Natural killer cell (primary cell): ENCODE measurements at regions not wholly inside any gene's neighbourhood (a gene's known extent, or its start where the extent isn't known, plus 50 kb on each side); places are given as distances from the start of the nearest gene placed in this dataset.

ENCODE experiments used
- ATAC-seq, 3 donors: fragments of 150-1000 bp in 2 of 3; fragments of 200-7000 bp in 1 of 3; cut with Tn5 transposase; 1 replicate in 1 of 3; 2 replicates in 2 of 3; pipeline ENCODE4 v1.10.0; 2021; ENCODE audit warnings: mild to moderate bottlenecking in 2 of 3, moderate library complexity in 2 of 3
- DNase-seq, 2 donors: peaks; one replicate each; pipeline versions ENCODE4 v3.0.0 to v3.0.0-alpha.2; 2013 to 2021; ENCODE audit warnings: mixed read lengths in 1 of 2
- H3K27ac ChIP-seq: one replicate; pipeline ENCODE4 v1.5.1; 2013; ENCODE audit warnings: mild to moderate bottlenecking, low read length
- H3K27me3 ChIP-seq: one replicate; pipeline ENCODE4 v1.6.1; 2013; ENCODE audit warnings: low read length; ENCODE audit not compliant: control insufficient read depth, insufficient read depth
- H3K36me3 ChIP-seq: one replicate; pipeline ENCODE4 v1.6.1; 2013; ENCODE audit warnings: low read length; ENCODE audit not compliant: control insufficient read depth, insufficient read depth
- H3K4me1 ChIP-seq: one replicate; pipeline ENCODE4 v1.6.1; 2013; ENCODE audit warnings: low read length; ENCODE audit not compliant: control insufficient read depth, insufficient read depth
- H3K4me3 ChIP-seq: one replicate; pipeline ENCODE4 v1.5.1; 2013; ENCODE audit warnings: low read length
- H3K9me3 ChIP-seq: one replicate; pipeline ENCODE4 v1.6.1; 2013; ENCODE audit warnings: low read length; ENCODE audit not compliant: control insufficient read depth, insufficient read depth
- H3K27ac Mint-ChIP-seq, 2 donors: one replicate each; pipeline ENCODE4 v1.8.0; 2022; ENCODE audit warnings: mild to moderate bottlenecking in 2 of 2, mixed read lengths in 2 of 2, moderate library complexity in 1 of 2
- H3K27me3 Mint-ChIP-seq, 2 donors: one replicate each; pipeline ENCODE4 v1.8.0; 2022; ENCODE audit warnings: low read depth in 2 of 2, mixed read lengths in 2 of 2
- H3K36me3 Mint-ChIP-seq: one replicate; pipeline ENCODE4 v1.8.0; 2022; ENCODE audit warnings: mixed read lengths
- H3K4me1 Mint-ChIP-seq, 2 donors: one replicate each; pipeline ENCODE4 v1.8.0; 2022; ENCODE audit warnings: mixed read lengths in 2 of 2
- H3K4me3 Mint-ChIP-seq: one replicate; pipeline ENCODE4 v1.8.0; 2022; ENCODE audit warnings: mild to moderate bottlenecking, moderate library complexity, mixed read lengths
- H3K9me3 Mint-ChIP-seq, 2 donors: one replicate each; pipeline ENCODE4 v1.8.0; 2022; ENCODE audit warnings: mixed read lengths in 2 of 2
- WGBS: methylation state at CpG from one replicate; pipeline ENCODE4 v1.1.7; 2013; ENCODE audit warnings: missing lambda C conversion rate; ENCODE audit not compliant: insufficient coverage; 5-methylcytosine and 5-hydroxymethylcytosine counted together
- intact Hi-C: fragments of 100-400 bp; cut with micrococcal nuclease; formaldehyde crosslinking; loops from one replicate; pipeline ENCODE4 v1.14.2; 2022
- TF ChIP-seq, protein P1 (sequence below): fragments of 200-600 bp; IDR thresholded peaks from one replicate; pipeline ENCODE4 v1.8.0; 2022; ENCODE audit warnings: antibody characterized with exemption

- H3K27ac ChIP-seq, result no peak overlapping the region
- Mint-ChIP-seq H3K4me1 (peaks cover 17 to 26% of the 10 kb centered on the region in 2 donors), H3K36me3 (no peaks in the 10 kb centered on the region), H3K9me3 (peaks cover 0 to 3% of the 10 kb centered on the region in 2 donors), H3K27me3 (no peaks in the 10 kb centered on the region), H3K27ac (no peak overlapping the region), H3K4me3 (no peak overlapping the region)
- no peaks in the 10 kb centered on the region for H3K4me1 ChIP-seq
- no peaks in the 10 kb centered on the region for H3K27me3 ChIP-seq
- H3K4me3 ChIP-seq, result no peak overlapping the region
- TF ChIP-seq, protein P1, sequence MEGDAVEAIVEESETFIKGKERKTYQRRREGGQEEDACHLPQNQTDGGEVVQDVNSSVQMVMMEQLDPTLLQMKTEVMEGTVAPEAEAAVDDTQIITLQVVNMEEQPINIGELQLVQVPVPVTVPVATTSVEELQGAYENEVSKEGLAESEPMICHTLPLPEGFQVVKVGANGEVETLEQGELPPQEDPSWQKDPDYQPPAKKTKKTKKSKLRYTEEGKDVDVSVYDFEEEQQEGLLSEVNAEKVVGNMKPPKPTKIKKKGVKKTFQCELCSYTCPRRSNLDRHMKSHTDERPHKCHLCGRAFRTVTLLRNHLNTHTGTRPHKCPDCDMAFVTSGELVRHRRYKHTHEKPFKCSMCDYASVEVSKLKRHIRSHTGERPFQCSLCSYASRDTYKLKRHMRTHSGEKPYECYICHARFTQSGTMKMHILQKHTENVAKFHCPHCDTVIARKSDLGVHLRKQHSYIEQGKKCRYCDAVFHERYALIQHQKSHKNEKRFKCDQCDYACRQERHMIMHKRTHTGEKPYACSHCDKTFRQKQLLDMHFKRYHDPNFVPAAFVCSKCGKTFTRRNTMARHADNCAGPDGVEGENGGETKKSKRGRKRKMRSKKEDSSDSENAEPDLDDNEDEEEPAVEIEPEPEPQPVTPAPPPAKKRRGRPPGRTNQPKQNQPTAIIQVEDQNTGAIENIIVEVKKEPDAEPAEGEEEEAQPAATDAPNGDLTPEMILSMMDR, result no peak
- peaks cover 3% of the 10 kb centered on the region for H3K9me3 ChIP-seq
- intact Hi-C loops, result no loop called here
- DNase-seq (no peak), ATAC-seq (no peak)
- 92% methylated on average over 4 of the region's 4 CpGs for WGBS
- no peaks in the 10 kb centered on the region for H3K36me3 ChIP-seq
Observed at GRCh38 chr10:78188446-78188845, 154.8 kb downstream of the RPS24 start.

DNA sequence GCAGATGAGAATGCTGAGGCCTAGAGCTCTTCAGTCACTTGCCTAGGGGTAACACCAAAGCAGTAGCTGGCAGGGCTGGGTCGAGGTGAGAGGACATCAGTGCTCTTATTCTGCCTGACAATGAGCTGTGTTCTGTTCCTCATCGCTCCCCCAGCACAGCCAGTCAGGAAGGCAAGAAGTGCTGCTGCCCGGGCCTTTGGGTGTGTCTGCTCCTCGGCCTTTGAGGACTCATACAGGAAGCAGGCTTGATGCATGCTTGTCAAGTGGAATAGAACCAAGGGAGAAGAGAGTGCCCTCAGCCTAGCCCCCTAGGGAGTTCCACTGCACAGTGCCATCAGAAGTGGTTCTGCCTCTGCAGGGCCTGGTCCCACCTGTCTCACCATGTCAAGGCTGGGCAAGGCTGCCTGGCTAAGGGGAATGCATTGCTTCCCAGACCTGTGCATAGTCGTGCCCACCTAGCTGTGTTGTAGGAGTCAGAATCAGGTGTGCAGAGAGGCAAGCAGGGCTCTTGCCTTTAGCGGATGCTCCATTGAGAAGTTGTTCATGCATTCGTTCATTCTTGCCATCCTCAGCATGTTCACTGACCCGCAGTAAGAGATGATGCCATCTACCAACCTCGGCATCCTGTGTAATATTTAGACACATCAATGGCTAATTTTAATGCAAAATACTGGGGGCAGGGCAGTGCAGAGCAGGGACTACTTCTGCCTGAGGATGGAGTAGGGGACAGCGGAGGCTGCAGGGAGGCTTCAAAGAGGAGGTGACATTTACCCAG lies 156.6 kb downstream of the RPS24 start:
- peaks cover 4% of the 10 kb centered on the region for H3K9me3 ChIP-seq
- peak in 1 of 3 donors; percentile 19 for ATAC-seq
- 76% methylated on average over 10 of the region's 10 CpGs for WGBS
- H3K27me3 Mint-ChIP-seq, result no peaks in the 10 kb centered on the region
- no peak overlapping the region for H3K27ac ChIP-seq
- H3K27ac Mint-ChIP-seq, result no peak overlapping the region
- H3K9me3 Mint-ChIP-seq, result peaks cover 0 to 3% of the 10 kb centered on the region in 2 donors
- no peaks in the 10 kb centered on the region for H3K27me3 ChIP-seq
- TF ChIP-seq, protein P1, result no peak
- no peaks in the 10 kb centered on the region for H3K36me3 Mint-ChIP-seq
- intact Hi-C loops, result no loop called here
- no peaks in the 10 kb centered on the region for H3K36me3 ChIP-seq
- DNase-seq, result no peak
- H3K4me1 ChIP-seq, result no peaks in the 10 kb centered on the region
- no peak overlapping the region for H3K4me3 ChIP-seq
- no peak overlapping the region for H3K4me3 Mint-ChIP-seq
- peaks cover 8 to 13% of the 10 kb centered on the region in 2 donors for H3K4me1 Mint-ChIP-seq

GRCh38 chr10:78191301-78191700 lies 157.6 kb downstream of the RPS24 start:
- Histone ChIP-seq H3K27ac (no peak overlapping the region), H3K4me3 (no peak overlapping the region), H3K9me3 (peaks cover 4% of the 10 kb centered on the region), H3K27me3 (no peaks in the 10 kb centered on the region), H3K4me1 (no peaks in the 10 kb centered on the region), H3K36me3 (no peaks in the 10 kb centered on the region)
- H3K36me3 Mint-ChIP-seq, result no peaks in the 10 kb centered on the region
- WGBS, result 100% methylated on average over 3 of the region's 3 CpGs
- peaks cover 8 to 13% of the 10 kb centered on the region in 2 donors for H3K4me1 Mint-ChIP-seq
- H3K27me3 Mint-ChIP-seq, result no peaks in the 10 kb centered on the region
- H3K9me3 Mint-ChIP-seq, result peaks cover 0 to 3% of the 10 kb centered on the region in 2 donors
- no peak overlapping the region for H3K4me3 Mint-ChIP-seq
- no peak for DNase-seq
- ATAC-seq, result no peak
- H3K27ac Mint-ChIP-seq, result no peak overlapping the region
- intact Hi-C loops, result no loop called here
- TF ChIP-seq, protein P1, result no peak

- H3K27me3 Mint-ChIP-seq, result no peaks in the 10 kb centered on the region
- intact Hi-C loops, result no loop called here
- peaks cover 8 to 13% of the 10 kb centered on the region in 2 donors for H3K4me1 Mint-ChIP-seq
- peaks cover 4% of the 10 kb centered on the region for H3K9me3 ChIP-seq
- H3K27ac Mint-ChIP-seq, result no peak overlapping the region
- H3K4me1 ChIP-seq, result no peaks in the 10 kb centered on the region
- H3K4me3 ChIP-seq, result no peak overlapping the region
- H3K4me3 Mint-ChIP-seq, result no peak overlapping the region
- DNase-seq, result no peak
- WGBS, result 80% methylated on average over 1 of the region's 1 CpG
- H3K36me3 ChIP-seq, result no peaks in the 10 kb centered on the region
- TF ChIP-seq, protein P1, result no peak
- no peaks in the 10 kb centered on the region for H3K36me3 Mint-ChIP-seq
- no peaks in the 10 kb centered on the region for H3K27me3 ChIP-seq
- ATAC-seq, result no peak
- H3K27ac ChIP-seq, result no peak overlapping the region
- peaks cover 0 to 3% of the 10 kb centered on the region in 2 donors for H3K9me3 Mint-ChIP-seq
Observed at GRCh38 chr10:78193189-78193588, 159.5 kb downstream of the RPS24 start.
